HG02571 (cell line): ENCODE measurements at regions not wholly inside any gene's neighbourhood (a gene's known extent, or its start where the extent isn't known, plus 50 kb on each side); places are given as distances from the start of the nearest gene placed in this dataset.

Experiments used
- ATAC-seq: cut with Tn5 transposase; IDR thresholded peaks from one replicate; pipeline ENCODE4 v1.9.1; 2021; ENCODE audit warnings: mild to moderate bottlenecking, moderate library complexity; ENCODE audit not compliant: unreplicated experiment

DNA sequence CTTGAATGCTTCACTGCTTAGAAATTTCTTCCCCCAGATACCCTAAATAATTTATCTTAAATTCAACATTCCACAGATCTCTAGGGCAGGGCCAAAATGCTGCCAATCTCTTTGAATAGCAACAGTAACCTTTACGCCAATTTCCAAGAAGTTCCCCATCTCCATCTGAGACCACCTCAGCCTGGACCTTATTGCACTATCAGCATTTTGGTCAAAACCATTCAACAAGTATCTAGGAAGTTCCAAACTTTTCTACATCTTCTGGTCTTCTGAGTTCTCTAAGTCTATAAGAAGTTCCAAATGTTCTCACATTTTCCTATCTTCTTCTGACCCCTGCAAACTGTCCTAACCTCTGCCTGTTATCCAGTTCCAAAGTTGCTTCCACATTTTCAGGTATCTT is 1306.9 kb upstream of the SORCS1 start:
- no peak for ATAC-seq

DNA sequence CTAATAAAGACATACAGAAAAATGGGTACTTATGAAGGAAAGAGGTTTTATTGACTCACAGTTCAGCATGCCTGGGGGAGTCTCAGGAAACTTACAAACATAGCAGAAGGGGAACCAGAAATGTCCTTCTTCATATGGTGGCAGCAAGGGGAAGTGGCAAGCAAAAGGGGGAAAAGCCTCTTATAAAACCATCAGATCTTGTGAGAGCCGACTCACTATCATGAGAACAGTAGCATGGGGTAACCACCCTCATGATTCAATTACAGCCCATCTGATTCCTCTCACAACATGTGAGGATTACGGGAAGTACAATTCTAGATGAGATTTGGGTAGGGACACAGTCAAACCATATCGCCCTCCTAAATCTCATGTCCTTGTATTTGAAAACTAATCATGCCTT is 1305.4 kb upstream of the SORCS1 start:
- no peak for ATAC-seq

DNA sequence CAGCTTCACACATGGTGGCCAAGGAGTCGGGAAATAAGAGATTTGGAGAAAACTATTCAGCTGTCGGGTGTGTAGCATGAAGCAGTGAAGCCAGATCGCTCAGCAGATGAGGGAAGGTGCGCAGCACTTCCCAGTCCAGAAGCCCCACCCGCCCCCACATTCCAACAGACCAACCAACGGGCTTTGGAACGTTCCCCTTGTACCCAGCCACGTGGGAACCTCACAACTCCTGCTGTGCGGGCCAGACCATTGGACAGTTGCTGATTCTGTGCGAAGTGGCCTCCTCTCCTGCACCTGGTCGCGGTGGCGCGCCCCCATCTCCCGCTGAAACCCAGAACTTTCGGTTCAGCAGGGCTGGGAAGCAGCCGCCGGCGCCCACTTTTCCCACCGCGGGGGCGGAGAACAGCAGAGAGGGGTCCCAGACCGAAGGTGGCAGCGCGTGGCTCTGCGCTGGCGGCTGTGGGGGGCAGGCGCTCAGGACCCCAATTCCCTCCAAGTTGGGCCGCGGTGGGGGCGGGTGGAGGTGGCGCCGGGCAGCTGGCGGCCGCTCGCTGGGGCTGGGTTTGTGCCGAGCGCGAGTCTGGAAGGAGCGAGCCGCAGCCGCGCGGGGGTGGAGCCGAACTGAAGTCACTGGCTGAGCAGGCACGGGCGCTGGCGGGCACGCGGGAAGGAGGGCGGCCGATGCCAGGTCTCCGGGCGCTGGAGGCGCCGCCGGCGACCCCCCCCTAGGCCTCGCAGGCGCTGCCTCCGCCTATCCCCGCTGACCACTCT is 1301.5 kb upstream of the SORCS1 start:
- ATAC-seq = no peak

GRCh38 chr10:108462005-108462404 is 1297.5 kb upstream of the SORCS1 start:
- ATAC-seq = no peak

GRCh38 chr10:108454793-108455192 is 1290.3 kb upstream of the SORCS1 start:
- ATAC-seq = no peak

GRCh38 chr10:108454224-108454623 is 1289.7 kb upstream of the SORCS1 start:
- ATAC-seq = no peak

DNA sequence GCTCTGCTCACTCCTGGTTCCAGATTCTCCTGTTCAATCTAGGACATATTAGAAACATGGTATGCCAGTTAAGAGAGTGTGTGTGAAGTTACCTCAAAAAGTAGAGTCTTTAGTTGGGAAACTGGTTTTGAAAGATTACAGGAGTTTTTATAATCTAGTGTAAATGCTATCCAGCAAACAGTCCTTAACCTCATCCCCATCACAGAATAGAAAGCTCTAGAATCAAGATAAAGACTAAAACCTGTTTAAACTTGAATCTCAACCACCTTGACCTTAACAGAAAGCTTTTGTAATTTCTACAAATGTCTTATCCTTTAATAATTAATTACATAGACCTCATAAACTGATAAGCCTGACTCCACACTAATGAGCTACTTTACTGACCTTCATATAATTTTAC is 1288.7 kb upstream of the SORCS1 start:
- ATAC-seq = no peak

DNA sequence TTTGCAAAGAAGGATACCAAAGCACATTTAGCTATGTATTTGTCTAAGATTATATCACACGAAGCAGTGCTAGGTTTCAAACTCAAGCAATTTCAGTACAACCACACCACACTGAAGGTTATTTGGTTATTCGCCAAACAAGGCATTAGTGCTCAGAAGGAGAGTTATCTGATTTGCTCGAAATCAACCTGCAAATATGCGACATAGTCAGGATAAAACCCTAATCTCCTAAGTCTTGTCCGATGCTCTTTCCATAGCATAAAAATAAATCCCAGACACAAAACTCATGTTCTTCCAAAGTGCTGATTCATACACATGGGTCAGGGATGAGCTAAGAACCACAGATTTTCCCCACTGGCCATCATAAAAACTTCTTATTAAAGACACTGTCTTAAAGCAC is 1288.0 kb upstream of the SORCS1 start:
- ATAC-seq = no peak

GRCh38 chr10:108450280-108450679 is 1285.8 kb upstream of the SORCS1 start:
- no peak for ATAC-seq

DNA sequence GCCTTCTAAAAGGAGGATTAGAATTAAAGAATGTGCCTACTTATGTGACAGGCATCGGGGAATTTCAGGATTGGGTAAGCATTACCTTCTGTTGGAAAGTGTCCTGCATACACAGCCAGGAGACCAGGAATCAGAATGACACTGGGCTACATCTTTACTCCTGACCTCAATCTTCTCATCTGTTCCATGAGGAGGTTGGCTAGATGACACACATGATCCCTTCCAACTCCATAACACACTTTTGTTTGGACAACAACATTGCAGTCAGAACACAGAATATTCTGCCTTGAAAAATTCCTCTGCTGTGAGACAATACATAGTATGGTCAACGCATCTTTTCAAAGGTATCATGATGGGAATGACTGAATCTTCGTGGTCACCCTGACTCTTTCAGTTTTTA is 1281.2 kb upstream of the SORCS1 start:
- no peak for ATAC-seq

- ATAC-seq = no peak
Measured at GRCh38 chr10:108443636-108444035, 1279.1 kb upstream of the SORCS1 start.

GRCh38 chr10:108439397-108439796 is 1274.9 kb upstream of the SORCS1 start:
- no peak for ATAC-seq

DNA sequence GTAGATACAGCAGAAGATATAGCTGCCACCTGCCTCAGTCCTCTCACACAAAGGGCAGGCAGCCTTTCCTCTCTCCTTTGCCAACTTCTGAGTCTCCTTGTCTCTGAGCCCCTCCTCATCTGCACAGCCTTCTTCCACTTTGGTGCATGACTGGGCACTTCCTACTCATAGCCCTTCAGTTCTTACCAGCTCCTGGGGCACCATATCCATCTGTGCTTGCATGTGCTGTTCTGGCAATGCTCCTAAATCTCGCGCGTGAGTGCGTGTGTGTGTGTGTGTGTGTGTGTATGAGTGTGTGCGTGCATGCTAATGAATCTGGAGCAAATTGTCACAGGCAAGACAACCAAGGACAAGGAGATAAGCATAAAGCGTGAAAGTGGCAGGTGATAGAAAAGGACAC is 1271.6 kb upstream of the SORCS1 start:
- ATAC-seq = no peak

DNA sequence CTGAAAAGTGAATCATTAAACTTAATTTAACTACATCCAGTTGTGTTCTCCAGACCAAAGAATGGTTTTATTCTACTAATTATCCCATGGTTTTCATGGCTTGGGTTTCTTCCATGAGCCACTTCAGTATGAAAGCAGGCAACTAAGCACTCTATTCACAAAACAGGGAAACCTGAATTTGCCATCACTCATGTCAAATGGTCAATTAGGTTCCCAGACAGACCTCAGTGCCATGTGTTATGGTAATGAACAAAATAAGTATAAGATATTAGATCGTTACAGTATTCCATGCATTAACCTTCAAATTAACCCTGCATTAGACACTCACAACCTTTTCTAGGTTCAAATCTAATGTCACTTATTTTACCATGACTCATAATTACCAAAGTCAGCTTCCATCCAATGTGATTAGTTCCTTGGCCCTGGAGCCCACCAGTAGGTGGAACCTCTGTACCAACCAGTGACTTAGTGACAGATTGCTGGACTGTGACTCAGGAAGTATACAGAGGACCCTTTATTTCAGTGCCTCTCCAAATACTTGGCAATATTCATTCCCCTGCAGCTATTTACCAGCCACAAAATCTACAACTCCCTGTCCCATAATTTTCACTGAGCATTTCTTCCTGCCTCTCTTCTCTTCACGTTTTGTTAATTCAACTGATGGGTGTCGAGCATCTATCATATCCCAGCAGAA is 1270.2 kb upstream of the SORCS1 start:
- no peak for ATAC-seq

DNA sequence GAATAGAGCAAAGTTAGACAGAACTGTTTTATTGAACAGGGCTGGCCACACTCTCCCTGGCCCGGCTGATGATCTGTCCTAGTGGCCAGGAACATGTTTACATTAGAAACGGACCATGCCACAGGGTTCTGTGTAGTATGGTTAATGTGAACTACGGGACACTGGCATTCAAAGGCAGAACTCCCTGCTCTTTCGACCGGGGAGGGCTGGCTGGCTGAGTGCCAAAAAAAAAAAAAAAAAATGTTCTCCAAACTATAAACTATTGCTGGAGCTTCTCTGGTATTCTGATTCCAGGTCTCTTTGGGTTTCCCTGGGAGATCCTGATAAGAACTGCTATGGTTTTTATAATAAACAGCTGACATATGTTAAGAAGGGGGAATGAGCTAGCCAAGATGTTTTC is 1262.6 kb upstream of the SORCS1 start:
- no peak for ATAC-seq

- no peak for ATAC-seq
Measured at GRCh38 chr10:108425283-108425964, 1260.9 kb upstream of the SORCS1 start.

DNA sequence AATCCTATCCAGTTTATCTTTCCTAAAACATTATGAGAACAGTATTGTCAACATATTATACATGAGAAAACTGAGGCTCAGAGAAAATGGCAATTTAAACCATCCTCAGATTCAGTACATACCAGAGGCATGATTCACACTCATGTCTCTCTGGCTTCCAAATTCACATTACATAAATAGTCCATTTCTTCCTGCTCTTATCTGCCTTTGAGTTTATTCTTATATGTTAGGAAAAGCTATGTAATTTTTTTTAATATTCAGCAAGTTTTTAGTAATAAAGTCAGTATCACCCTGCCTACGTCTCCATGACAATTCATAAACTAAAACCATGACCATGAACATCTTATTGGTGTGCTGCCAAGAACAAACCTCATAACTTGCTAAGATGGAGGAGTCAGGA is 1260.2 kb upstream of the SORCS1 start:
- no peak for ATAC-seq

DNA sequence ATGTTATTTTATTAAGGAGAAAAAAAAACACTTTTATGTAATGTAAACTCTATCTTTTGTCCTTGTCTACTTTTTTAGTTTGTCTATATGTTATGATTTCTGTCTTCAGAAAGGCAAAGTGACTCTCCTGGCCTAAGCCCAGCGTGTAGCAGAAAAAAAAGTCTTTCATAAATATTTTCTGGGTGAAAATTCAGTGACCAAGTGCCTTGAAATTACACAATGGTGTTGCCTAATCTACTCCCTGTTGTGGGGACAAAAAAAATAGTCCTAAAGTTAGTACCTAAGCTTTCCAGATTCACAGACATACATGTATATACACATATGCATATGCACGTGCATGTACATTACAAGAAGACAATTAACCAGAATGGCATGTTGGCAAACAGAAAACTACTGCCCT is 1257.8 kb upstream of the SORCS1 start:
- no peak for ATAC-seq

DNA sequence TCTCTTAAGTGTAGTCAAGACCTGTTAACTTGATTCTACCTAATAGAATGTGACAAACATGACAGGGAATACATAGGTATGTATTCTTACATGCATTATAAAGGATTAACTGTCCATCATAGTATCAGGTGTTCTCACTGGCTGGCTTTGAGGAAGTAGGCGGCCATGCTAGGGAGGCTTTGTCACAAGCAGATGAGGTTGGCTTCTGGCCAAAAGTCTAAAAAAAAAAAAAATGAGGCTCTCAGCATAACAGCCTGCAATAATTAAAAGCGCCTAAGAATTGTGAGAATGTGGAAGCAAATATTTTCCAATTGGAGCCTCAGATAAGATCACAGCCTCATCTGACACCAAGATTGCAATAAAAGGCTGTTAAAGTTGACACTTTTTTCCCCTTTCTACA is 1256.8 kb upstream of the SORCS1 start:
- no peak for ATAC-seq

GRCh38 chr10:108413954-108414353 is 1249.4 kb upstream of the SORCS1 start:
- no peak for ATAC-seq

DNA sequence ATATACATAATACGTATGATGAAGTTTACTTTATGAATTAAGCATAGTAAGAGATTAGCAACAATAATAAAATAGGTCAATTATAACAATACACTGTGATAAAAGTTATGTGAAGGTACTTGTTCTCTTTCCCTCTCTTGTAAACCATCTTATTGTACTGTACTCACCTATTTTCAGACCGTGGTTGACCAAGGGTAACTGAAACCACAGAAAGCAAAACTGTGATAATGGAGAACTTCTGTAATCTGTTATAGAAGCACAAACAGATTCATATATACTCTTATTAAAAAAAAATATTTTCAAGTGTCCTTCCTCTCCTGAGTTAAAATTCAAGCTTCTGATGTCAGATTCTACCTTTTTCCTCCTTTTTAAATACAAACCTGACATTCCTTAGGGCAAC is 1247.8 kb upstream of the SORCS1 start:
- no peak for ATAC-seq

- no peak for ATAC-seq
Measured at GRCh38 chr10:108411894-108412293, 1247.4 kb upstream of the SORCS1 start.
